Smooth muscle cell (in vitro differentiated cells): ENCODE measurements at regions not wholly inside any gene's neighbourhood (a gene's known extent, or its start where the extent isn't known, plus 50 kb on each side); places are given as distances from the start of the nearest gene placed in this dataset.
A peak's percentile ranks its signal among the peaks of the same experiment; 100 is the strongest.
"Not testable (repeated sequence)": the region's sequence is repeated elsewhere in the genome, so short reads cannot be mapped to it uniquely, and the experiment has no call there.

ENCODE experiments used
- DNase-seq: peaks from one replicate; lab custom pipeline; 2025; ENCODE audit not compliant: unreplicated experiment; lab: John Stamatoyannopoulos, UW
- H2AFZ ChIP-seq: fragments of 200-600 bp; sonication (generic); 2 replicates; pipeline ENCODE4 v1.6.0; 2016; ENCODE audit warnings: antibody characterized with exemption, low read depth, mild to moderate bottlenecking
- H3F3A ChIP-seq: fragments of 200-600 bp; sonication (generic); 2 replicates; pipeline ENCODE4 v1.6.0; 2017; ENCODE audit warnings: antibody characterized with exemption, low read depth
- H3K27ac ChIP-seq: fragments of 200-600 bp; sonication (generic); 2 replicates; pipeline ENCODE4 v1.5.1; 2016; ENCODE audit warnings: low read depth, mild to moderate bottlenecking
- H3K27me3 ChIP-seq: fragments of 200-600 bp; sonication (generic); 2 replicates; pipeline ENCODE4 v1.6.1; 2016; ENCODE audit warnings: low read depth, mild to moderate bottlenecking
- H3K36me3 ChIP-seq: fragments of 200-600 bp; sonication (generic); 2 replicates; pipeline ENCODE4 v1.5.1; 2016; ENCODE audit warnings: low read depth
- H3K4me1 ChIP-seq: fragments of 200-600 bp; sonication (generic); 2 replicates; pipeline ENCODE4 v1.5.1; 2016; ENCODE audit warnings: low read depth
- H3K4me2 ChIP-seq: fragments of 200-600 bp; sonication (generic); 2 replicates; pipeline ENCODE4 v1.6.0; 2016; ENCODE audit warnings: mild to moderate bottlenecking
- H3K4me3 ChIP-seq: fragments of 200-600 bp; sonication (generic); 2 replicates; pipeline ENCODE4 v1.5.1; 2016; ENCODE audit warnings: mild to moderate bottlenecking
- H3K79me2 ChIP-seq: fragments of 200-600 bp; sonication (generic); 2 replicates; pipeline ENCODE4 v1.6.0; 2016; ENCODE audit warnings: low read depth, mild to moderate bottlenecking
- H3K9ac ChIP-seq: fragments of 200-600 bp; sonication (generic); 2 replicates; pipeline ENCODE4 v1.6.0; 2016; ENCODE audit warnings: low read depth
- H3K9me3 ChIP-seq: fragments of 200-600 bp; sonication (generic); replicated peaks from 2 replicates; pipeline ENCODE4 v1.5.1; 2016; ENCODE audit warnings: low read depth
- H4K20me1 ChIP-seq: fragments of 200-600 bp; sonication (generic); 2 replicates; pipeline ENCODE4 v1.6.0; 2016; ENCODE audit warnings: low read depth
- CTCF ChIP-seq: fragments of 200-600 bp; sonication (generic); IDR thresholded peaks from 2 replicates; pipeline ENCODE4 v1.5.1; 2017; ENCODE audit warnings: borderline replicate concordance, mild to moderate bottlenecking, antibody characterized with exemption; ENCODE audit not compliant: insufficient read depth, poor library complexity, severe bottlenecking
- whole genome bisulfite sequencing: methylation state at CpG from one replicate; pipeline ENCODE4 v1.1.7; 2016; ENCODE audit warnings: low lambda C conversion rate; 5-methylcytosine and 5-hydroxymethylcytosine counted together

GRCh38 chr4:155441475-155441874 is 64.7 kb upstream of the MAP9 start:
- no peak for TF ChIP-seq CTCF
- Histone ChIP-seq H4K20me1 (no peaks in the 10 kb centered on the region), H3K27ac (no peak overlapping the region), H3K9me3 (no peaks in the 10 kb centered on the region), H3K79me2 (no peaks in the 10 kb centered on the region), H3K27me3 (no peaks in the 10 kb centered on the region), H3K36me3 (no peaks in the 10 kb centered on the region), H2AFZ (peak overlapping the region; percentile 89), H3F3A (no peaks in the 10 kb centered on the region), H3K9ac (no peak overlapping the region), H3K4me2 (no peak overlapping the region), H3K4me1 (no peaks in the 10 kb centered on the region), H3K4me3 (no peak overlapping the region)
- DNase-seq, result no peak
- WGBS, result 100% methylated on average over 1 of the region's 1 CpG

- H2AFZ ChIP-seq, H3K27me3 ChIP-seq, H3K4me2 ChIP-seq, DNase-seq, H3K36me3 ChIP-seq, H3K27ac ChIP-seq, H3K9me3 ChIP-seq, H3F3A ChIP-seq, H4K20me1 ChIP-seq, H3K4me3 ChIP-seq, H3K4me1 ChIP-seq, H3K9ac ChIP-seq, H3K79me2 ChIP-seq: not testable (repeated sequence)
- WGBS, result 95% methylated on average over 6 of the region's 6 CpGs
These were observed 63.0 kb upstream of the MAP9 start for GRCh38 chr4:155439760-155440159.

- H3K4me3 ChIP-seq, result no peak overlapping the region
- H3K9me3 ChIP-seq, result no peaks in the 10 kb centered on the region
- no peak overlapping the region for H2AFZ ChIP-seq
- no peaks in the 10 kb centered on the region for H3K4me1 ChIP-seq
- no peaks in the 10 kb centered on the region for H4K20me1 ChIP-seq
- H3K36me3 ChIP-seq, result no peaks in the 10 kb centered on the region
- H3K79me2 ChIP-seq, result no peaks in the 10 kb centered on the region
- DNase-seq, result no peak
- no peaks in the 10 kb centered on the region for H3K27me3 ChIP-seq
- H3K27ac ChIP-seq, result no peak overlapping the region
- no peaks in the 10 kb centered on the region for H3F3A ChIP-seq
- H3K4me2 ChIP-seq, result no peak overlapping the region
- TF ChIP-seq CTCF, result no peak
- no peak overlapping the region for H3K9ac ChIP-seq
- WGBS, result 84% methylated on average over 3 of the region's 3 CpGs
These were observed 58.1 kb upstream of the MAP9 start for GRCh38 chr4:155434904-155435303.

- Histone ChIP-seq H3K27me3 (no peaks in the 10 kb centered on the region), H3K4me2 (no peak overlapping the region), H3K9me3 (no peaks in the 10 kb centered on the region), H3K27ac (peak overlapping the region; percentile 48), H3F3A (no peaks in the 10 kb centered on the region), H3K36me3 (no peaks in the 10 kb centered on the region), H3K4me3 (no peak overlapping the region), H3K9ac (peak overlapping the region; percentile 13), H2AFZ (no peak overlapping the region), H4K20me1 (no peaks in the 10 kb centered on the region), H3K79me2 (no peaks in the 10 kb centered on the region), H3K4me1 (no peaks in the 10 kb centered on the region)
- no peak for TF ChIP-seq CTCF
- DNase-seq, result no peak
- WGBS, result 91% methylated on average over 1 of the region's 1 CpG
These were observed 57.6 kb upstream of the MAP9 start for GRCh38 chr4:155434366-155434765.
